Myocyte (in vitro differentiated cells): ENCODE measurements at regions not wholly inside any gene's neighbourhood (a gene's known extent, or its start where the extent isn't known, plus 50 kb on each side); places are given as distances from the start of the nearest gene placed in this dataset.
"Not testable (repeated sequence)": the region's sequence is repeated elsewhere in the genome, so short reads cannot be mapped to it uniquely, and the experiment has no call there.

Source experiments
- DNase-seq: peaks from one replicate; pipeline ENCODE4 v3.0.0-alpha.2; 2012; ENCODE audit warnings: low read depth

GRCh38 chr20:19868441-19868840 is 110.4 kb downstream of the RIN2 start:
- DNase-seq, result no peak

GRCh38 chr20:19872001-19872400 is 113.9 kb downstream of the RIN2 start:
- no peak for DNase-seq

GRCh38 chr20:19874040-19874727 is 116.1 kb downstream of the RIN2 start:
- no peak for DNase-seq

- DNase-seq, result no peak
These were observed 117.5 kb downstream of the RIN2 start for GRCh38 chr20:19875376-19876221.

- no peak for DNase-seq
These were observed 118.9 kb downstream of the RIN2 start for GRCh38 chr20:19876828-19877460.

GRCh38 chr20:19879874-19880255 is 121.8 kb downstream of the RIN2 start:
- DNase-seq, result not testable (repeated sequence)

GRCh38 chr20:19880256-19881079 is 122.4 kb downstream of the RIN2 start:
- DNase-seq, result no peak

GRCh38 chr20:19881080-19881840 is 123.2 kb downstream of the RIN2 start:
- no peak for DNase-seq

- DNase-seq, result no peak
These were observed 123.9 kb downstream of the RIN2 start for GRCh38 chr20:19881990-19882389.

- no peak for DNase-seq
These were observed 124.4 kb downstream of the RIN2 start for GRCh38 chr20:19882446-19882845.

GRCh38 chr20:19883501-19883900 is 125.4 kb downstream of the RIN2 start:
- DNase-seq, result no peak

- no peak for DNase-seq
These were observed 127.5 kb downstream of the RIN2 start for GRCh38 chr20:19885594-19885938.

- no peak for DNase-seq
These were observed 128.0 kb downstream of the RIN2 start for GRCh38 chr20:19885939-19886660.

- DNase-seq, result no peak
These were observed 128.7 kb downstream of the RIN2 start for GRCh38 chr20:19886661-19887288.

- DNase-seq, result no peak
These were observed 129.4 kb upstream of the NAA20 start for GRCh38 chr20:19887556-19888268.

- peak; percentile 34 for DNase-seq
These were observed 128.9 kb upstream of the NAA20 start for GRCh38 chr20:19888269-19888671.

GRCh38 chr20:19889011-19889953 is 127.9 kb upstream of the NAA20 start:
- peak; percentile 80 for DNase-seq
